ENCODE measurements at regions not wholly inside any gene's neighbourhood (a gene's known extent, or its start where the extent isn't known, plus 50 kb on each side); places are given as distances from the start of the nearest gene placed in this dataset.

DNA sequence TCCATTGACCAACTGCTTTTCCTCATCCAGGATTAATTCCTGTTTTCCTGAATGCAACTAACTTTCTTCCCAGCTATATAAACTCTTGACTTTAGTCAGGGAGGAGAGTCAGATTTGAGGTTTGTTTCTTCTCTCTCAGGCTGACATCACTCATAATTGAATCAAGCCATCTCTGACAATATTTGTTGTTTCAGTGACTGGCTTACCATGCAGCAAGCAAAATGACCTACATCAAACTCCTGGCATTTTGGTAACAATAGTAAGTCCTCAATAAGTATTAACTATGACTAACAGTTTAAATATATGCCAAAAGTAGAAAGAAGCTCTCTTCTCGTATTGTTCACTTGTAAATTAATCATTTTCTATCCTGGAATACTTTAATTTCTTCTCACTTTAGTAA is 625.7 kb upstream of the KCND2 start:
- TF ChIP-seq GABPA (IDR thresholded peaks at IDR 0.05; ENCODE audit: low read depth), result no peak
- TF ChIP-seq, protein P1, sequence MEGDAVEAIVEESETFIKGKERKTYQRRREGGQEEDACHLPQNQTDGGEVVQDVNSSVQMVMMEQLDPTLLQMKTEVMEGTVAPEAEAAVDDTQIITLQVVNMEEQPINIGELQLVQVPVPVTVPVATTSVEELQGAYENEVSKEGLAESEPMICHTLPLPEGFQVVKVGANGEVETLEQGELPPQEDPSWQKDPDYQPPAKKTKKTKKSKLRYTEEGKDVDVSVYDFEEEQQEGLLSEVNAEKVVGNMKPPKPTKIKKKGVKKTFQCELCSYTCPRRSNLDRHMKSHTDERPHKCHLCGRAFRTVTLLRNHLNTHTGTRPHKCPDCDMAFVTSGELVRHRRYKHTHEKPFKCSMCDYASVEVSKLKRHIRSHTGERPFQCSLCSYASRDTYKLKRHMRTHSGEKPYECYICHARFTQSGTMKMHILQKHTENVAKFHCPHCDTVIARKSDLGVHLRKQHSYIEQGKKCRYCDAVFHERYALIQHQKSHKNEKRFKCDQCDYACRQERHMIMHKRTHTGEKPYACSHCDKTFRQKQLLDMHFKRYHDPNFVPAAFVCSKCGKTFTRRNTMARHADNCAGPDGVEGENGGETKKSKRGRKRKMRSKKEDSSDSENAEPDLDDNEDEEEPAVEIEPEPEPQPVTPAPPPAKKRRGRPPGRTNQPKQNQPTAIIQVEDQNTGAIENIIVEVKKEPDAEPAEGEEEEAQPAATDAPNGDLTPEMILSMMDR (IDR thresholded peaks at IDR 0.05; ENCODE audit: insufficient read depth, low read length), result no peak
- no peak for TF ChIP-seq POLR2AphosphoS5 (IDR thresholded peaks at IDR 0.05; ENCODE audit: low read depth)
- TF ChIP-seq REST (IDR thresholded peaks at IDR 0.05; ENCODE audit: insufficient replicate concordance, low read depth), result no peak
